SK-N-SH treated with all-trans-retinoic acid at 6 μM for 48 hours (cell line): ENCODE measurements at regions not wholly inside any gene's neighbourhood (a gene's known extent, or its start where the extent isn't known, plus 50 kb on each side); places are given as distances from the start of the nearest gene placed in this dataset.

ENCODE experiments used
- ATAC-seq: fragments of 200-7000 bp; cut with Tn5 transposase; 3 replicates; pipeline ENCODE4 v1.9.1; 2020; ENCODE audit warnings: mild to moderate bottlenecking, moderate library complexity
- ARNTL ChIP-seq: fragments of 450-650 bp; formaldehyde crosslinking; IDR thresholded peaks from 2 replicates; pipeline ENCODE4 v1.5.0; 2020; ENCODE audit warnings: low read depth, mild to moderate bottlenecking, moderate library complexity, borderline replicate concordance
- BACH2 ChIP-seq: fragments of 250-450 bp; sonication (Bioruptor Pico); IDR thresholded peaks from 2 replicates; pipeline ENCODE4 v1.9.0; 2021; ENCODE audit warnings: mild to moderate bottlenecking, borderline replicate concordance
- CSDC2 ChIP-seq: fragments of 250-450 bp; sonication (Bioruptor Pico); IDR thresholded peaks from 2 replicates; pipeline ENCODE4 v1.5.0; 2020; ENCODE audit warnings: mild to moderate bottlenecking, moderate library complexity
- ESRRG ChIP-seq: fragments of 250-450 bp; sonication (Bioruptor Pico); IDR thresholded peaks from 2 replicates; pipeline ENCODE4 v1.6.1; 2021; ENCODE audit warnings: mild to moderate bottlenecking
- GLIS3 ChIP-seq: fragments of 250-450 bp; sonication (Bioruptor Pico); IDR thresholded peaks from 2 replicates; pipeline ENCODE4 v1.5.0; 2020; ENCODE audit warnings: mild to moderate bottlenecking, moderate library complexity
- OSR1 ChIP-seq: fragments of 250-450 bp; sonication (Bioruptor Pico); IDR thresholded peaks from 2 replicates; pipeline ENCODE4 v1.8.0; 2022; ENCODE audit warnings: moderate library complexity, mild to moderate bottlenecking, inconsistent platforms
- PPARA ChIP-seq: fragments of 250-450 bp; sonication (Bioruptor Pico); IDR thresholded peaks from 2 replicates; pipeline ENCODE4 v1.5.0; 2020; ENCODE audit warnings: mild to moderate bottlenecking, borderline replicate concordance
- RARB ChIP-seq: fragments of 250-450 bp; sonication (Bioruptor Pico); IDR thresholded peaks from 2 replicates; pipeline ENCODE4 v1.8.0; 2021; ENCODE audit warnings: mild to moderate bottlenecking, moderate library complexity
- TCF4 ChIP-seq: fragments of 250-450 bp; sonication (Bioruptor Pico); IDR thresholded peaks from 2 replicates; pipeline ENCODE4 v1.8.0; 2021; ENCODE audit warnings: mild to moderate bottlenecking, moderate library complexity, borderline replicate concordance
- TOX ChIP-seq: fragments of 250-450 bp; sonication (Bioruptor Pico); IDR thresholded peaks from 2 replicates; pipeline ENCODE4 v1.8.0; 2021; ENCODE audit warnings: mild to moderate bottlenecking, moderate library complexity, borderline replicate concordance
- ZC3H10 ChIP-seq: fragments of 250-450 bp; sonication (Bioruptor Pico); IDR thresholded peaks from 2 replicates; pipeline ENCODE4 v1.5.1; 2021; ENCODE audit warnings: mild to moderate bottlenecking, moderate library complexity
- ZFP3 ChIP-seq: fragments of 250-450 bp; sonication (Bioruptor Pico); IDR thresholded peaks from 2 replicates; pipeline ENCODE4 v1.5.0; 2020; ENCODE audit warnings: mild to moderate bottlenecking, moderate library complexity
- ZFP30 ChIP-seq: fragments of 450-650 bp; formaldehyde crosslinking; IDR thresholded peaks from 2 replicates; pipeline ENCODE4 v1.5.0; 2022; ENCODE audit warnings: mild to moderate bottlenecking, moderate library complexity
- ZNF70 ChIP-seq: fragments of 450-650 bp; formaldehyde crosslinking; IDR thresholded peaks from 2 replicates; pipeline ENCODE4 v1.5.0; 2020; ENCODE audit warnings: mild to moderate bottlenecking, moderate library complexity
- ZNF8 ChIP-seq: fragments of 450-650 bp; formaldehyde crosslinking; IDR thresholded peaks from 2 replicates; pipeline ENCODE4 v1.5.0; 2020; ENCODE audit warnings: mild to moderate bottlenecking, moderate library complexity
- TF ChIP-seq, protein P1 (sequence below): fragments of 250-450 bp; sonication (Bioruptor Pico); IDR thresholded peaks from 2 replicates; pipeline ENCODE4 v1.8.0; 2020; ENCODE audit warnings: mild to moderate bottlenecking, moderate library complexity, borderline replicate concordance
- TF ChIP-seq, protein P2 (sequence below): fragments of 250-450 bp; sonication (Bioruptor Pico); IDR thresholded peaks from 2 replicates; pipeline ENCODE4 v1.8.0; 2021; ENCODE audit warnings: low read depth, mild to moderate bottlenecking, moderate library complexity, borderline replicate concordance
- TF ChIP-seq, protein P3 (sequence below): fragments of 250-450 bp; sonication (Bioruptor Pico); IDR thresholded peaks from 2 replicates; pipeline ENCODE4 v1.5.1; 2020; ENCODE audit warnings: low read depth, mild to moderate bottlenecking, moderate library complexity
- TF ChIP-seq, protein P4 (sequence below): fragments of 250-450 bp; sonication (Bioruptor Pico); IDR thresholded peaks from 2 replicates; pipeline ENCODE4 v1.5.1; 2021; ENCODE audit warnings: mild to moderate bottlenecking, moderate library complexity
- TF ChIP-seq, protein P5 (sequence below): fragments of 250-450 bp; sonication (Bioruptor Pico); IDR thresholded peaks from 2 replicates; pipeline ENCODE4 v1.5.0; 2020; ENCODE audit warnings: mild to moderate bottlenecking, moderate library complexity

DNA sequence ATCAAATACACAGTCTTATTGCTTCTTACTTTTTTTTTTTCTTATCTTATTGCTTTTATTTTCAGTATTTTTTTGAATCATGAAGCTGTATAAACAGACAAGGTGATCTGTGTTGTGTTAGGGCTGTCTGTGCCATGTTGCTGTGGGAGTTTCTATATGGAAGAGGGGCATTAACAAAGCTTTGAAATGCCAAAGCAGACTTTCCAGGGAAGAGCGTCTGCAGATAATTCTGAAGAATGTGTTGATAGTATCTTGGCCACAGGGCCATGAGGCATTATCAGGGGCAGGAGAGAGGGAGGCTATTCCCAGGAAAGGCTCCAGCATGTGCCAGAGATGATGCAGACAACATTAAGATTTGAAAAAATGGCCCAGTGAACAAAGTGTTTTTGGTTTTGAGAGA lies 354.5 kb downstream of the UTRN start (continued):
- TF ChIP-seq, protein P1, sequence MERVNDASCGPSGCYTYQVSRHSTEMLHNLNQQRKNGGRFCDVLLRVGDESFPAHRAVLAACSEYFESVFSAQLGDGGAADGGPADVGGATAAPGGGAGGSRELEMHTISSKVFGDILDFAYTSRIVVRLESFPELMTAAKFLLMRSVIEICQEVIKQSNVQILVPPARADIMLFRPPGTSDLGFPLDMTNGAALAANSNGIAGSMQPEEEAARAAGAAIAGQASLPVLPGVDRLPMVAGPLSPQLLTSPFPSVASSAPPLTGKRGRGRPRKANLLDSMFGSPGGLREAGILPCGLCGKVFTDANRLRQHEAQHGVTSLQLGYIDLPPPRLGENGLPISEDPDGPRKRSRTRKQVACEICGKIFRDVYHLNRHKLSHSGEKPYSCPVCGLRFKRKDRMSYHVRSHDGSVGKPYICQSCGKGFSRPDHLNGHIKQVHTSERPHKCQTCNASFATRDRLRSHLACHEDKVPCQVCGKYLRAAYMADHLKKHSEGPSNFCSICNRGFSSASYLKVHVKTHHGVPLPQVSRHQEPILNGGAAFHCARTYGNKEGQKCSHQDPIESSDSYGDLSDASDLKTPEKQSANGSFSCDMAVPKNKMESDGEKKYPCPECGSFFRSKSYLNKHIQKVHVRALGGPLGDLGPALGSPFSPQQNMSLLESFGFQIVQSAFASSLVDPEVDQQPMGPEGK (CRISPR knock-in tag) = no peak
- TF ChIP-seq, protein P2, sequence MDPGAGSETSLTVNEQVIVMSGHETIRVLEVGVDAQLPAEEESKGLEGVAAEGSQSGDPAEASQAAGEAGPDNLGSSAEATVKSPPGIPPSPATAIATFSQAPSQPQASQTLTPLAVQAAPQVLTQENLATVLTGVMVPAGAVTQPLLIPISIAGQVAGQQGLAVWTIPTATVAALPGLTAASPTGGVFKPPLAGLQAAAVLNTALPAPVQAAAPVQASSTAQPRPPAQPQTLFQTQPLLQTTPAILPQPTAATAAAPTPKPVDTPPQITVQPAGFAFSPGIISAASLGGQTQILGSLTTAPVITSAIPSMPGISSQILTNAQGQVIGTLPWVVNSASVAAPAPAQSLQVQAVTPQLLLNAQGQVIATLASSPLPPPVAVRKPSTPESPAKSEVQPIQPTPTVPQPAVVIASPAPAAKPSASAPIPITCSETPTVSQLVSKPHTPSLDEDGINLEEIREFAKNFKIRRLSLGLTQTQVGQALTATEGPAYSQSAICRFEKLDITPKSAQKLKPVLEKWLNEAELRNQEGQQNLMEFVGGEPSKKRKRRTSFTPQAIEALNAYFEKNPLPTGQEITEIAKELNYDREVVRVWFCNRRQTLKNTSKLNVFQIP = no peak; the same call in 1 of the 2 replicates
- TF ChIP-seq ARNTL (no peak), ESRRG (CRISPR knock-in tag) (0 out of 2 replicates have a peak, but pooled peaks have one; percentile 58)

DNA sequence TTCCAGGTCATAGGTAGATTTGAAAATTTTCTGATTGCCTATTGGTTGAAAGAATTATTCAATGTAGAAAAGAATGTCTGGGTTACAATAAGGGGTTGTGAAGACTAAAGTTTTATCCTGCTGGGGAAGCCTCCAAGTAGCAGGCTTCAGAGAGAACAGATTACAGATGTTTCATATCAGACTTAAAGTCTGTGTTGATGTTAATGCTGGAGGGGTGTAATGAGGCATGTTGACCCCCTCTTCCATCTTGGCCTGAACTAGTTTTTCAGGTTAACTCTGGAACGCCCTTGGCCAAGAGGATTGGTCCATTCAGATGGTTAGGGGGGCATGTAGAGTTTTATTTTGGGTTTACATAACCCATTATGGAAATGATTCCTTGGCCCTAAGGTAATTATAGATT lies 356.2 kb downstream of the UTRN start:
- TF ChIP-seq ZC3H10 (CRISPR knock-in tag) = no peak
- TF ChIP-seq ZFP3 = no peak

DNA sequence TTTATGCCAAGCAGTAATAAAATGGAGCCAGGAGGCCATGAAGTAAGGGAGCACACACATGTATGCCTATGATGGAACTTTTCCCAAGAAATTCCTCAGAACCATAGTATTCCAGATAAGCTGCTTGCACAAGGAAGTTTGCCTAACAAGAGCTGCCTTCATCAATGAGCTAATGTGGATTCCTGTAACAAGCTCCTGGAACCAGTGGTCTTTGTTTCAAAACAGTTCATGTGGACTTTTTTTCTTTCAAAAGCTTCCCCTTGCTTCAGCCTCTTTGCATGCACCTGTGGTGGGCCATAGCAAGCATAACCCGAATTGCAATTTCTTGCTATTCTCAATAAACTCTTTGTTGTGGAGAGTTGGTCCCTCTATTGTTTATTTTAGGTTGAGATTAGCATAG lies 359.6 kb downstream of the UTRN start:
- TF ChIP-seq ZFP3 (no peak), BACH2 (CRISPR knock-in tag) (no peak)
- TF ChIP-seq, protein P3, sequence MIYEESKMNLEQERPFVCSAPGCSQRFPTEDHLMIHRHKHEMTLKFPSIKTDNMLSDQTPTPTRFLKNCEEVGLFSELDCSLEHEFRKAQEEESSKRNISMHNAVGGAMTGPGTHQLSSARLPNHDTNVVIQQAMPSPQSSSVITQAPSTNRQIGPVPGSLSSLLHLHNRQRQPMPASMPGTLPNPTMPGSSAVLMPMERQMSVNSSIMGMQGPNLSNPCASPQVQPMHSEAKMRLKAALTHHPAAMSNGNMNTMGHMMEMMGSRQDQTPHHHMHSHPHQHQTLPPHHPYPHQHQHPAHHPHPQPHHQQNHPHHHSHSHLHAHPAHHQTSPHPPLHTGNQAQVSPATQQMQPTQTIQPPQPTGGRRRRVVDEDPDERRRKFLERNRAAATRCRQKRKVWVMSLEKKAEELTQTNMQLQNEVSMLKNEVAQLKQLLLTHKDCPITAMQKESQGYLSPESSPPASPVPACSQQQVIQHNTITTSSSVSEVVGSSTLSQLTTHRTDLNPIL (CRISPR knock-in tag) = no peak
- no peak for ATAC-seq

More for the DNA sequence above, 356.2 kb downstream of the UTRN start:
- no peak for ATAC-seq

DNA sequence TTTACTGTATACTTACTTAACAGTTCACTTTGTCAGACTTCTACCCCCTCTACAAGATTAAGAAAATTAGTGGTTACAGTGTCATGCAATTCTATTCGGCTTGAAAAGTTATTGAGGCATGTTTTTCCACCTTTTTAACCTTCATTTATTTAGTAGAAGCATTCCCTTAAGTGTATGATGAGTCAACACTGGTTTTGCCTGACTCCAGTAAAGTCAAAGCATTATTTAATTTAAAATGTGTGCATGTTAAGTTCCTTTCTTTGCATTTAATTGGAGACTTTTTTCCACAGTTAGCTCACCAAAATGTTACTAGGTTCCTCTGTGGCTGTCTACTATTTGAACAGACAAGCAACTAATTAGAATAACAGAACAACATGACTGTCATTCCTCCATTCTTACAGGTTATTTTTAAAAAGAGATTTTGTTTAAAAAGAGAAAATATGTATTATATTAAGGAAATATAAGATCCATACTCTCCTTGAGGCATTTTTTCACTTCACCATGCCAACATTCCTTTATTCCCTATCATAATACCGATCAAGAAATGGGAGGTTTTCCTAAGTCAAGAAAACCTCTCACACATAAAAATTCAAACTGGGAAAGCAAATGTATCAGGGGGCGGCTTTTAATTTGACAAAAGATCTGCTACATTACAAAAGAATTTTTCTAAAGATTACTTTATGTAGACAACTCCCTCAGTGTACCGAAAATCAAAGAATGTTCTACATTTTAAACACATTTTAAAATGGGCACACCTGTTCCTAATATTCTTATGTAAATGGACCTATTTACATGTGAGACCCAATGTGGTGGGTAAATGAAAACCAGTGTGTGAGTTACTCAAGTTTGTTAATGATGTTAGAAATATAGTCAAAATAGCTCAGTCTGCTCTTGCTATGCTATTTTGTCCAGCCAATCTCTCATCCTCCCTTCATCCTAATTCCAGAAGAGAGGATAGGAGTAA lies 361.2 kb downstream of the UTRN start:
- TF ChIP-seq, protein P4, sequence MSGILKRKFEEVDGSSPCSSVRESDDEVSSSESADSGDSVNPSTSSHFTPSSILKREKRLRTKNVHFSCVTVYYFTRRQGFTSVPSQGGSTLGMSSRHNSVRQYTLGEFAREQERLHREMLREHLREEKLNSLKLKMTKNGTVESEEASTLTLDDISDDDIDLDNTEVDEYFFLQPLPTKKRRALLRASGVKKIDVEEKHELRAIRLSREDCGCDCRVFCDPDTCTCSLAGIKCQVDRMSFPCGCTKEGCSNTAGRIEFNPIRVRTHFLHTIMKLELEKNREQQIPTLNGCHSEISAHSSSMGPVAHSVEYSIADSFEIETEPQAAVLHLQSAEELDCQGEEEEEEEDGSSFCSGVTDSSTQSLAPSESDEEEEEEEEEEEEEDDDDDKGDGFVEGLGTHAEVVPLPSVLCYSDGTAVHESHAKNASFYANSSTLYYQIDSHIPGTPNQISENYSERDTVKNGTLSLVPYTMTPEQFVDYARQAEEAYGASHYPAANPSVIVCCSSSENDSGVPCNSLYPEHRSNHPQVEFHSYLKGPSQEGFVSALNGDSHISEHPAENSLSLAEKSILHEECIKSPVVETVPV (CRISPR knock-in tag) = no peak
- TF ChIP-seq, protein P3 (CRISPR knock-in tag) = no peak
- TF ChIP-seq OSR1 (CRISPR knock-in tag) (no peak), ESRRG (CRISPR knock-in tag) (no peak), ZNF70 (CRISPR knock-in tag) (no peak), TCF4 (CRISPR knock-in tag) (no peak), TOX (CRISPR knock-in tag) (no peak), ZC3H10 (CRISPR knock-in tag) (no peak), ZNF8 (CRISPR knock-in tag) (no peak), ZFP3 (no peak), PPARA (CRISPR knock-in tag) (no peak), CSDC2 (CRISPR knock-in tag) (no peak), GLIS3 (CRISPR knock-in tag) (no peak), RARB (CRISPR knock-in tag) (no peak), ZFP30 (CRISPR knock-in tag) (no peak), ARNTL (no peak)
- TF ChIP-seq, protein P5, sequence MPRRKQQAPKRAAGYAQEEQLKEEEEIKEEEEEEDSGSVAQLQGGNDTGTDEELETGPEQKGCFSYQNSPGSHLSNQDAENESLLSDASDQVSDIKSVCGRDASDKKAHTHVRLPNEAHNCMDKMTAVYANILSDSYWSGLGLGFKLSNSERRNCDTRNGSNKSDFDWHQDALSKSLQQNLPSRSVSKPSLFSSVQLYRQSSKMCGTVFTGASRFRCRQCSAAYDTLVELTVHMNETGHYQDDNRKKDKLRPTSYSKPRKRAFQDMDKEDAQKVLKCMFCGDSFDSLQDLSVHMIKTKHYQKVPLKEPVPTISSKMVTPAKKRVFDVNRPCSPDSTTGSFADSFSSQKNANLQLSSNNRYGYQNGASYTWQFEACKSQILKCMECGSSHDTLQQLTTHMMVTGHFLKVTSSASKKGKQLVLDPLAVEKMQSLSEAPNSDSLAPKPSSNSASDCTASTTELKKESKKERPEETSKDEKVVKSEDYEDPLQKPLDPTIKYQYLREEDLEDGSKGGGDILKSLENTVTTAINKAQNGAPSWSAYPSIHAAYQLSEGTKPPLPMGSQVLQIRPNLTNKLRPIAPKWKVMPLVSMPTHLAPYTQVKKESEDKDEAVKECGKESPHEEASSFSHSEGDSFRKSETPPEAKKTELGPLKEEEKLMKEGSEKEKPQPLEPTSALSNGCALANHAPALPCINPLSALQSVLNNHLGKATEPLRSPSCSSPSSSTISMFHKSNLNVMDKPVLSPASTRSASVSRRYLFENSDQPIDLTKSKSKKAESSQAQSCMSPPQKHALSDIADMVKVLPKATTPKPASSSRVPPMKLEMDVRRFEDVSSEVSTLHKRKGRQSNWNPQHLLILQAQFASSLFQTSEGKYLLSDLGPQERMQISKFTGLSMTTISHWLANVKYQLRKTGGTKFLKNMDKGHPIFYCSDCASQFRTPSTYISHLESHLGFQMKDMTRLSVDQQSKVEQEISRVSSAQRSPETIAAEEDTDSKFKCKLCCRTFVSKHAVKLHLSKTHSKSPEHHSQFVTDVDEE (CRISPR knock-in tag) = no peak
- TF ChIP-seq, all 23 proteins: peak for 0

More for the DNA sequence above, 361.2 kb downstream of the UTRN start:
- ATAC-seq = no peak
